OCI-LY1 (cell line): ENCODE measurements at regions not wholly inside any gene's neighbourhood (a gene's known extent, or its start where the extent isn't known, plus 50 kb on each side); places are given as distances from the start of the nearest gene placed in this dataset.

ENCODE experiments used
- H2AFZ ChIP-seq: fragments of 200-600 bp; sonication (generic), shearing (Covaris generic); 2 replicates; pipeline ENCODE4 v1.6.0; 2014; ENCODE audit warnings: antibody characterized with exemption, mild to moderate bottlenecking, low read length
- H3F3A ChIP-seq: fragments of 200-600 bp; sonication (generic), shearing (Covaris generic); 2 replicates; pipeline ENCODE4 v1.6.0; 2014; ENCODE audit warnings: mild to moderate bottlenecking, antibody characterized with exemption, low read length, moderate library complexity; ENCODE audit not compliant: insufficient read depth
- H3K27ac ChIP-seq: fragments of 200-600 bp; sonication (generic); 2 replicates; pipeline ENCODE4 v1.5.1; 2014; ENCODE audit warnings: low read length, mixed run types, mild to moderate bottlenecking, low read depth; ENCODE audit not compliant: poor library complexity, severe bottlenecking
- H3K27me3 ChIP-seq: fragments of 200-600 bp; sonication (generic); 2 replicates; pipeline ENCODE4 v1.6.0; 2014; ENCODE audit warnings: antibody characterized with exemption, mild to moderate bottlenecking, low read length, moderate library complexity; ENCODE audit not compliant: insufficient read depth
- H3K36me3 ChIP-seq: fragments of 200-600 bp; sonication (generic); 2 replicates; pipeline ENCODE4 v1.6.1; 2014; ENCODE audit warnings: mild to moderate bottlenecking, antibody characterized with exemption, low read length, moderate library complexity, mixed read lengths; ENCODE audit not compliant: insufficient read depth
- H3K4me1 ChIP-seq: fragments of 200-600 bp; sonication (generic); 2 replicates; pipeline ENCODE4 v1.5.1; 2014; ENCODE audit warnings: mild to moderate bottlenecking, low read length, moderate library complexity; ENCODE audit not compliant: insufficient read depth, severe bottlenecking
- H3K4me2 ChIP-seq: fragments of 200-600 bp; sonication (generic), shearing (Covaris generic); 2 replicates; pipeline ENCODE4 v1.6.1; 2014; ENCODE audit warnings: low read length
- H3K4me3 ChIP-seq: fragments of 200-600 bp; sonication (generic); 2 replicates; pipeline ENCODE4 v1.5.1; 2014; ENCODE audit warnings: low read length, low read depth, mild to moderate bottlenecking, mixed read lengths; ENCODE audit not compliant: poor library complexity, severe bottlenecking
- H3K79me2 ChIP-seq: fragments of 200-600 bp; shearing (Covaris generic); 2 replicates; pipeline ENCODE4 v1.6.1; 2016; ENCODE audit warnings: mixed run types, low read length, mixed read lengths; ENCODE audit not compliant: insufficient read depth
- H3K9ac ChIP-seq: fragments of 200-600 bp; sonication (generic), shearing (Covaris generic); 2 replicates; pipeline ENCODE4 v1.6.1; 2014; ENCODE audit warnings: mild to moderate bottlenecking, low read length, mixed read lengths
- H3K9me2 ChIP-seq: fragments of 200-600 bp; sonication (generic), shearing (Covaris generic); 2 replicates; pipeline ENCODE4 v1.6.1; 2014; ENCODE audit warnings: low read depth, mild to moderate bottlenecking, low read length, mixed read lengths
- H3K9me3 ChIP-seq: fragments of 200-600 bp; shearing (Covaris generic); 2 replicates; pipeline ENCODE4 v1.6.1; 2014; ENCODE audit warnings: low read length, mixed read lengths
- H4K20me1 ChIP-seq: fragments of 200-600 bp; sonication (generic), shearing (Covaris generic); 2 replicates; pipeline ENCODE4 v1.6.0; 2016; ENCODE audit warnings: mild to moderate bottlenecking, low read length; ENCODE audit not compliant: insufficient read depth
- CTCF ChIP-seq: fragments of 200-600 bp; sonication (generic), shearing (Covaris generic); IDR thresholded peaks from 2 replicates; pipeline ENCODE4 v1.5.1; 2017; ENCODE audit warnings: mild to moderate bottlenecking, antibody characterized with exemption, low read length, moderate library complexity, mixed read lengths
- EZH2 ChIP-seq: fragments of 200-600 bp; sonication (generic), shearing (Covaris generic); IDR thresholded peaks from 2 replicates; pipeline ENCODE4 v1.8.0; 2017; ENCODE audit warnings: borderline replicate concordance, mixed run types, mild to moderate bottlenecking, antibody characterized with exemption, low read length, moderate library complexity, mixed read lengths

GRCh38 chr2:866009-866680, 84.5 kb upstream of the SNTG2 start:
- no peaks in the 10 kb centered on the region for H3K36me3 ChIP-seq
- no peak overlapping the region for H3K9ac ChIP-seq
- H3K79me2 ChIP-seq = no peaks in the 10 kb centered on the region
- TF ChIP-seq CTCF = no peak
- TF ChIP-seq EZH2 = no peak
- H3K4me2 ChIP-seq = no peak overlapping the region
- H2AFZ ChIP-seq = no peak overlapping the region
- H3F3A ChIP-seq = no peaks in the 10 kb centered on the region
- H4K20me1 ChIP-seq = no peaks in the 10 kb centered on the region
- no peaks in the 10 kb centered on the region for H3K4me1 ChIP-seq
- H3K27ac ChIP-seq = no peak overlapping the region
- no peaks in the 10 kb centered on the region for H3K9me3 ChIP-seq
- no peak overlapping the region for H3K4me3 ChIP-seq
- no peaks in the 10 kb centered on the region for H3K27me3 ChIP-seq
- H3K9me2 ChIP-seq = no peaks in the 10 kb centered on the region

DNA sequence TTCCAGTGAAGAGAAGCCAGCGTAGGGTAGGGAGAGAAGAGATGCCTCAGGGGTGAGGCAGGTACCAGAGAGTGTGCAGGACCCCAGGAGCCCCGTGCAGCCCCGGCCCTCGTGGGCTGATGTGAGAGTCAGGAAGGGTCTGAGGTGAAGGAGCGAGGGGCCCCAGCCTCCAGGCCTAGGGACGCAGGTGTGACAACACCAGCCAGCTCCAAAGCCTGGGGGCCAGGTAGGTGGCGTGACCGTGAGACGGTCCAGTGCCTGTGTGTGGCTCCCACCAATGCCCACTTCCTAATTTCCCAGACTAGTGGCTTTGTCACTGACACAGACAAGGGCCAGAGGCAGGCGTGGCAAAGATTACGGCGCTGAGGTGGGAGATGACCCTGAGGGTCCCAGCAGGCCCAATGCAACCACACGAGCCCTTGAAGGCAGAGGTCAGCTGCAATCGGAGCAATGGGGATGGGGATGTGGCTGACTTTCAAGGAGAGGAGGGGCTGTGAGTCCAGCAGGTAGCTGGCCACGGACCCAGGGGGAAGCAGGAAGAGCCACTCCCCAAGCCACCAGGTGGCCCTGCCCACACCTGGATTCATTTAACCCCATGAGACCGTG, 86.0 kb upstream of the SNTG2 start:
- H3K36me3 ChIP-seq = no peaks in the 10 kb centered on the region
- no peak overlapping the region for H2AFZ ChIP-seq
- no peak overlapping the region for H3K4me3 ChIP-seq
- no peaks in the 10 kb centered on the region for H3K9me2 ChIP-seq
- H3K9ac ChIP-seq = no peak overlapping the region
- no peaks in the 10 kb centered on the region for H4K20me1 ChIP-seq
- H3K27ac ChIP-seq = no peak overlapping the region
- H3K9me3 ChIP-seq = no peaks in the 10 kb centered on the region
- H3K4me2 ChIP-seq = no peak overlapping the region
- H3F3A ChIP-seq = no peaks in the 10 kb centered on the region
- no peaks in the 10 kb centered on the region for H3K4me1 ChIP-seq
- no peaks in the 10 kb centered on the region for H3K79me2 ChIP-seq
- TF ChIP-seq EZH2 (no peak), CTCF (no peak)
- no peaks in the 10 kb centered on the region for H3K27me3 ChIP-seq

DNA sequence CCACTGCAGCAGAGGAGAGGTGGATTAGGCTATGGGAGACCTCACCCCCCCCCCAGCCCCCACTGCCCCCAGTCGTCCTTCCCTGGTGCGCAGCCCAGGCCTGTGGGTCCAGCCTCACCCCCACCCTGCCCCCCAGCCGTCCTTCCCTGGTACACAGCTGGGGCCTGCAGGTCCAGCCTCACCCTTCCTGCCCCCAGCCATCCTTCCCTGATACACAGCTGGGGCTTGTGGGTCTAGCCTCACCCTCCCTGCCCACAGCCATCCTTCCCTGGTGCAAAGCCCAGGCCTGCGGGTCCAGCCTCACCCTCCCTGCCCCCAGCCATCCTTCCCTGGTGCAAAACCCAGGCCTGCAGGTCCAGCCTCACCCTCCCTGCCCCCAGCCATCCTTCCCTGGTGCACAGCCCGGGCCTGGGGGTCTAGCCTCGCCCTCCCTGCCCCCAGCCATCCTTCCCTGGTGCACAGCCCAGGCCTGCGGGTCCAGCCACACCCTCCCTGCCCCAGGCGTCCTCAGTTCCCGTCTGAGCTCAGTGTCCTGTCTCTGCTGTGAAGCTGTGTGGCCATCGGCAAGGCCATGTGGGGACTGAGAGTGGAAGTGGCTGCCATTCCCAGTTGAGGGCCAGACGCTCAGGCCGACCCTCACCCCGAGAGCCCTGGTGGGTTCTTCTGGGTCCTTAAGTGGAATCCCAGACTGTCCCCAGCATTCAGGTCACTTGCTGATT, 86.8 kb upstream of the SNTG2 start:
- TF ChIP-seq CTCF (no peak), EZH2 (no peak)
- Histone ChIP-seq H3K9ac (no peak overlapping the region), H3K4me3 (no peak overlapping the region), H4K20me1 (no peaks in the 10 kb centered on the region), H3K9me3 (no peaks in the 10 kb centered on the region), H2AFZ (no peak overlapping the region), H3K9me2 (no peaks in the 10 kb centered on the region), H3K27me3 (no peaks in the 10 kb centered on the region), H3K4me1 (no peaks in the 10 kb centered on the region), H3K79me2 (no peaks in the 10 kb centered on the region), H3K36me3 (no peaks in the 10 kb centered on the region), H3K4me2 (no peak overlapping the region), H3F3A (no peaks in the 10 kb centered on the region), H3K27ac (no peak overlapping the region)
